ENCODE measurements at regions not wholly inside any gene's neighbourhood (a gene's known extent, or its start where the extent isn't known, plus 50 kb on each side); places are given as distances from the start of the nearest gene placed in this dataset.

GRCh38 chr1:98503771-98504170 lies 157.8 kb upstream of the SNX7 start:
- TF ChIP-seq CTCF (conservative IDR thresholded peaks at IDR 0.05; ENCODE audit: low read depth, low read length) (no peak), EZH2 (IDR thresholded peaks at IDR 0.05; ENCODE audit: borderline replicate concordance, low read depth, low read length, poor library complexity, severe bottlenecking) (no peak)

Measured in A673 (cell line).